ENCODE measurements at regions not wholly inside any gene's neighbourhood (a gene's known extent, or its start where the extent isn't known, plus 50 kb on each side); places are given as distances from the start of the nearest gene placed in this dataset.

GRCh38 chr20:22522701-22523100, 61.7 kb downstream of the FOXA2 start:
- TF ChIP-seq CTCF (IDR thresholded peaks at IDR 0.05; ENCODE audit: low read depth, low read length, missing input control) (no peak), RAD21 (IDR thresholded peaks at IDR 0.05) (no peak), GABPA (IDR thresholded peaks at IDR 0.05 in 1 of 2, conservative IDR thresholded peaks at IDR 0.05 in 1 of 2) (no peak)

All from liver (tissue), 3 donors.